HL-60/S4 treated with retinoic acid at 250 ng/mL for 4 days and 3 days (cell line): ENCODE measurements at regions not wholly inside any gene's neighbourhood (a gene's known extent, or its start where the extent isn't known, plus 50 kb on each side); places are given as distances from the start of the nearest gene placed in this dataset.
"Not testable (repeated sequence)": the region's sequence is repeated elsewhere in the genome, so short reads cannot be mapped to it uniquely, and the experiment has no call there.

Experiments
- in situ Hi-C: fragments of 300-500 bp; cut with MboI; formaldehyde crosslinking; loops from 2 replicates; pipeline ENCODE4 v1.7.0; 2022; ENCODE audit warnings: low sequenced_read_pairs

GRCh38 chr4:27343411-27343810, 482.8 kb downstream of the STIM2 start:
- in situ Hi-C loops = no loop called here

GRCh38 chr4:27350161-27350560, 489.5 kb downstream of the STIM2 start:
- in situ Hi-C loops = no loop called here

GRCh38 chr4:27357283-27357682, 496.6 kb downstream of the STIM2 start:
- in situ Hi-C loops = no loop called here

- in situ Hi-C loops = no loop called here
Measured at GRCh38 chr4:27358269-27358668, 497.6 kb downstream of the STIM2 start.

GRCh38 chr4:27360131-27360530, 499.5 kb downstream of the STIM2 start:
- in situ Hi-C loops = no loop called here

GRCh38 chr4:27360790-27361267, 500.2 kb downstream of the STIM2 start:
- in situ Hi-C loops = no loop called here

GRCh38 chr4:27364509-27364908, 503.9 kb downstream of the STIM2 start:
- in situ Hi-C loops = no loop called here

- in situ Hi-C loops = no loop called here
Measured at GRCh38 chr4:27366104-27366823, 505.6 kb downstream of the STIM2 start.

- in situ Hi-C loops = no loop called here
Measured at GRCh38 chr4:27368781-27369180, 508.1 kb downstream of the STIM2 start.

- in situ Hi-C loops = no loop called here
Measured at GRCh38 chr4:27381815-27382214, 521.2 kb downstream of the STIM2 start.

- in situ Hi-C loops = no loop called here
Measured at GRCh38 chr4:27387711-27388110, 527.1 kb downstream of the STIM2 start.

- in situ Hi-C loops = no loop called here
Measured at GRCh38 chr4:27397886-27398285, 537.2 kb downstream of the STIM2 start.

GRCh38 chr4:27398631-27399310, 538.1 kb downstream of the STIM2 start:
- in situ Hi-C loops = no loop called here

- in situ Hi-C loops = no loop called here
Measured at GRCh38 chr4:27407616-27408015, 547.0 kb downstream of the STIM2 start.

- in situ Hi-C loops = no loop called here
Measured at GRCh38 chr4:27412613-27413012, 552.0 kb downstream of the STIM2 start.

GRCh38 chr4:27414887-27415731, 554.5 kb downstream of the STIM2 start:
- in situ Hi-C loops = no loop called here

GRCh38 chr4:27428661-27429060, 568.0 kb downstream of the STIM2 start:
- in situ Hi-C loops = no loop called here

- in situ Hi-C loops = no loop called here
Measured at GRCh38 chr4:27429364-27429871, 568.8 kb downstream of the STIM2 start.

- in situ Hi-C loops = no loop called here
Measured at GRCh38 chr4:27442146-27442545, 581.5 kb downstream of the STIM2 start.

GRCh38 chr4:27442661-27443060, 582.0 kb downstream of the STIM2 start:
- in situ Hi-C loops = not testable (repeated sequence)

- in situ Hi-C loops = no loop called here
Measured at GRCh38 chr4:27463816-27464215, 603.2 kb downstream of the STIM2 start.
